ENCODE measurements at regions not wholly inside any gene's neighbourhood (a gene's known extent, or its start where the extent isn't known, plus 50 kb on each side); places are given as distances from the start of the nearest gene placed in this dataset.
"Not testable (repeated sequence)": the region's sequence is repeated elsewhere in the genome, so short reads cannot be mapped to it uniquely, and the experiment has no call there.

GRCh38 chr11:109714444-109714843 lies 292.5 kb downstream of the C11orf87 start:
- ATAC-seq (ENCODE audit: low FRiP score); H3K4me3 ChIP-seq (ENCODE audit: low read length in 2 of 2); H3K27ac ChIP-seq (ENCODE audit: low read depth in 1 of 2, low read length in 2 of 2); intact Hi-C loops (cut with DNase I); H3K9me3 ChIP-seq (ENCODE audit: control insufficient read depth, low read length); DNase-seq; H3K27me3 ChIP-seq (ENCODE audit: control insufficient read depth in 1 of 2, insufficient read depth in 2 of 2, low read length in 1 of 2); H3K36me3 ChIP-seq (ENCODE audit: control insufficient read depth in 1 of 2, insufficient read depth in 2 of 2, low read length in 1 of 2); H3K4me1 ChIP-seq (ENCODE audit: control insufficient read depth in 1 of 2, insufficient read depth in 2 of 2, low read length in 2 of 2): not testable (repeated sequence)
- WGBS, 2 donors = 86 to 90% methylated on average over 2 of the region's 2 CpGs

GRCh38 chr11:109715424-109715823 lies 293.4 kb downstream of the C11orf87 start:
- H3K4me3 ChIP-seq (ENCODE audit: low read length in 2 of 2); DNase-seq; H3K27me3 ChIP-seq (ENCODE audit: control insufficient read depth in 1 of 2, insufficient read depth in 2 of 2, low read length in 1 of 2); intact Hi-C loops (cut with DNase I); H3K27ac ChIP-seq (ENCODE audit: low read depth in 1 of 2, low read length in 2 of 2); H3K9me3 ChIP-seq (ENCODE audit: control insufficient read depth, low read length); H3K36me3 ChIP-seq (ENCODE audit: control insufficient read depth in 1 of 2, insufficient read depth in 2 of 2, low read length in 1 of 2); H3K4me1 ChIP-seq (ENCODE audit: control insufficient read depth in 1 of 2, insufficient read depth in 2 of 2, low read length in 2 of 2); ATAC-seq (ENCODE audit: low FRiP score): not testable (repeated sequence)
- WGBS, 2 donors = 64 to 71% methylated on average over 4 of the region's 4 CpGs

- H3K9me3 ChIP-seq (ENCODE audit: control insufficient read depth, low read length) = no peaks in the 10 kb centered on the region
- no peaks in the 10 kb centered on the region for H3K36me3 ChIP-seq (ENCODE audit: control insufficient read depth in 1 of 2, insufficient read depth in 2 of 2, low read length in 1 of 2)
- no peaks in the 10 kb centered on the region for H3K4me1 ChIP-seq (ENCODE audit: control insufficient read depth in 1 of 2, insufficient read depth in 2 of 2, low read length in 2 of 2)
- ATAC-seq (ENCODE audit: low FRiP score) = no peak
- WGBS, 2 donors = 70 to 72% methylated on average over 2 of the region's 2 CpGs
- no peaks in the 10 kb centered on the region for H3K27me3 ChIP-seq (ENCODE audit: control insufficient read depth in 1 of 2, insufficient read depth in 2 of 2, low read length in 1 of 2)
- DNase-seq = no peak
- H3K4me3 ChIP-seq (ENCODE audit: low read length in 2 of 2) = no peak overlapping the region
- intact Hi-C loops (cut with DNase I) = no loop called here
- H3K27ac ChIP-seq (ENCODE audit: low read depth in 1 of 2, low read length in 2 of 2) = no peak overlapping the region
These were observed 304.1 kb downstream of the C11orf87 start for GRCh38 chr11:109726061-109726460.

GRCh38 chr11:109728056-109728455 lies 306.1 kb downstream of the C11orf87 start:
- WGBS, 2 donors = 75 to 84% methylated on average over 1 of the region's 1 CpG
- H3K27me3 ChIP-seq (ENCODE audit: control insufficient read depth in 1 of 2, insufficient read depth in 2 of 2, low read length in 1 of 2) = no peaks in the 10 kb centered on the region
- H3K4me1 ChIP-seq (ENCODE audit: control insufficient read depth in 1 of 2, insufficient read depth in 2 of 2, low read length in 2 of 2) = no peaks in the 10 kb centered on the region
- intact Hi-C loops (cut with DNase I) = no loop called here
- H3K9me3 ChIP-seq (ENCODE audit: control insufficient read depth, low read length) = no peaks in the 10 kb centered on the region
- no peak for DNase-seq
- no peak for ATAC-seq (ENCODE audit: low FRiP score)
- no peaks in the 10 kb centered on the region for H3K36me3 ChIP-seq (ENCODE audit: control insufficient read depth in 1 of 2, insufficient read depth in 2 of 2, low read length in 1 of 2)
- no peak overlapping the region for H3K4me3 ChIP-seq (ENCODE audit: low read length in 2 of 2)
- no peak overlapping the region for H3K27ac ChIP-seq (ENCODE audit: low read depth in 1 of 2, low read length in 2 of 2)

- no peaks in the 10 kb centered on the region for H3K4me1 ChIP-seq (ENCODE audit: control insufficient read depth in 1 of 2, insufficient read depth in 2 of 2, low read length in 2 of 2)
- no peaks in the 10 kb centered on the region for H3K9me3 ChIP-seq (ENCODE audit: control insufficient read depth, low read length)
- WGBS, 2 donors = 85 to 86% methylated on average over 4 of the region's 4 CpGs
- H3K27ac ChIP-seq (ENCODE audit: low read depth in 1 of 2, low read length in 2 of 2) = no peak overlapping the region
- DNase-seq (no peak), ATAC-seq (ENCODE audit: low FRiP score) (no peak)
- H3K27me3 ChIP-seq (ENCODE audit: control insufficient read depth in 1 of 2, insufficient read depth in 2 of 2, low read length in 1 of 2) = no peaks in the 10 kb centered on the region
- intact Hi-C loops (cut with DNase I) = no loop called here
- H3K4me3 ChIP-seq (ENCODE audit: low read length in 2 of 2) = no peak overlapping the region
- no peaks in the 10 kb centered on the region for H3K36me3 ChIP-seq (ENCODE audit: control insufficient read depth in 1 of 2, insufficient read depth in 2 of 2, low read length in 1 of 2)
These were observed 307.8 kb downstream of the C11orf87 start for GRCh38 chr11:109729761-109730160.

DNA sequence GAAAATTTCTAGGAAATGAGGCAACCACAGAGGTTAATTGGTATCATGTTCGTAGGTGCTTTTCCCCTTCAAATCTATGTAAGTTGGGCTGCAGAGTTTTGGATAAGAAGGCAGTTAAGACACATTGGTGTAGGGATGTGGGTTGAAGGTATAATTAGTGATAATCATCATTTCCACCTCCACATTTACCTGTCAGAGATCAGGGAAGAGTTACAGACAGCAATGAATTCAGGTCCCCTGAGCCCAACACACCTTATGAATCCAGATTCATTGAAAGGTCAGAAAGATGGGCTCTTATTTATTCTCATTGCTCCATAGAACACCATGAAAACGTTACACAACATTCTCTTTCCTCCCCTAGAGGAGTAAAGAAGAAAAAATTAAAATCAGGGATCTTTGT lies 308.7 kb downstream of the C11orf87 start:
- Histone ChIP-seq H3K4me3 (ENCODE audit: low read length in 2 of 2) (no peak overlapping the region), H3K27me3 (ENCODE audit: control insufficient read depth in 1 of 2, insufficient read depth in 2 of 2, low read length in 1 of 2) (no peaks in the 10 kb centered on the region), H3K4me1 (ENCODE audit: control insufficient read depth in 1 of 2, insufficient read depth in 2 of 2, low read length in 2 of 2) (no peaks in the 10 kb centered on the region), H3K9me3 (ENCODE audit: control insufficient read depth, low read length) (no peaks in the 10 kb centered on the region), H3K27ac (ENCODE audit: low read depth in 1 of 2, low read length in 2 of 2) (no peak overlapping the region), H3K36me3 (ENCODE audit: control insufficient read depth in 1 of 2, insufficient read depth in 2 of 2, low read length in 1 of 2) (no peaks in the 10 kb centered on the region)
- WGBS, 2 donors = 48 to 49% methylated on average over 2 of the region's 2 CpGs
- intact Hi-C loops (cut with DNase I) = no loop called here
- no peak for DNase-seq
- no peak for ATAC-seq (ENCODE audit: low FRiP score)

DNA sequence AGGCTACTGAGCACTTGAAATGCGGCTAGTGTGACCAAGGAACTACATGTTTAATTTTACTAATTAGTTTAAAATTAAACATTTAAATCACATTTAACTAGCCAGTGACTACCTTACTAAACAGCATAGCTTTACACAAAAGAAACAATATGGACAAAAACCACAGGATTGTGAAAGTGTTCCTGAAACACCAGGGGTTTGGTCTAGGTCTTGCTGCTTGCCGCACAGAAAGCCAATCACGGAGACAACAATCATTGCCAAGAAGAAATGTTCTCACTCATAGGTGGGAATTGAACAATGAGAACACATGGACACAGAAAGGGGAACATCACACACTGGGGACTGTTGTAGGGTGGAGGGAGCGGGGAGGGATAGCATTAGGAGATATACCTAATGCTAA lies 309.5 kb downstream of the C11orf87 start:
- DNase-seq = no peak
- no peaks in the 10 kb centered on the region for H3K27me3 ChIP-seq (ENCODE audit: control insufficient read depth in 1 of 2, insufficient read depth in 2 of 2, low read length in 1 of 2)
- H3K27ac ChIP-seq (ENCODE audit: low read depth in 1 of 2, low read length in 2 of 2) = no peak overlapping the region
- no peaks in the 10 kb centered on the region for H3K36me3 ChIP-seq (ENCODE audit: control insufficient read depth in 1 of 2, insufficient read depth in 2 of 2, low read length in 1 of 2)
- ATAC-seq (ENCODE audit: low FRiP score) = no peak
- WGBS, 2 donors = 93 to 96% methylated on average over 4 of the region's 4 CpGs
- H3K4me1 ChIP-seq (ENCODE audit: control insufficient read depth in 1 of 2, insufficient read depth in 2 of 2, low read length in 2 of 2) = no peaks in the 10 kb centered on the region
- intact Hi-C loops (cut with DNase I) = no loop called here
- H3K9me3 ChIP-seq (ENCODE audit: control insufficient read depth, low read length) = no peaks in the 10 kb centered on the region
- H3K4me3 ChIP-seq (ENCODE audit: low read length in 2 of 2) = no peak overlapping the region

DNA sequence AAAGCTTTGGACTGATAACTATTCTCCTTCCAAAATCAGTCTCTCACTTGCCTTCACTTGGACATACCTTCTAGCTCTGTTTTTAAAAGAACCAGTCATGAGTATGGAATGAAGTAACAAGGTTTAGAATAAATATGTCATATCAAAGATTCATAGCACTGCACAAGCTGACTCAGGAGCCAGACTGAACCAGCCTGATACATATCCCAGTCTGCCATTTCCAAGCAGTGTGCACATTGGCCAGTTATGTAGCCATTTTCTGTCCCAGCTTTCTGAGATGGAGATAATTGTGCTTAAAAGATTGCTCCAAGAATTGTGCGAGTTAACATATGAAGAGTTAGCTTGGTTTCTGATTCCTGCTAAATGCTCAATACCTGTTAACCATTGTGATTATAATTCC lies 311.3 kb downstream of the C11orf87 start:
- H3K9me3 ChIP-seq (ENCODE audit: control insufficient read depth, low read length) = no peaks in the 10 kb centered on the region
- H3K4me3 ChIP-seq (ENCODE audit: low read length in 2 of 2) = no peak overlapping the region
- no peaks in the 10 kb centered on the region for H3K36me3 ChIP-seq (ENCODE audit: control insufficient read depth in 1 of 2, insufficient read depth in 2 of 2, low read length in 1 of 2)
- no peaks in the 10 kb centered on the region for H3K27me3 ChIP-seq (ENCODE audit: control insufficient read depth in 1 of 2, insufficient read depth in 2 of 2, low read length in 1 of 2)
- no peak for DNase-seq
- ATAC-seq (ENCODE audit: low FRiP score) = no peak
- intact Hi-C loops (cut with DNase I) = no loop called here
- H3K27ac ChIP-seq (ENCODE audit: low read depth in 1 of 2, low read length in 2 of 2) = no peak overlapping the region
- H3K4me1 ChIP-seq (ENCODE audit: control insufficient read depth in 1 of 2, insufficient read depth in 2 of 2, low read length in 2 of 2) = no peaks in the 10 kb centered on the region
- WGBS, 2 donors = 67 to 75% methylated on average over 1 of the region's 1 CpG

- intact Hi-C loops (cut with DNase I) = no loop called here
- H3K36me3 ChIP-seq (ENCODE audit: control insufficient read depth in 1 of 2, insufficient read depth in 2 of 2, low read length in 1 of 2) = no peaks in the 10 kb centered on the region
- H3K27me3 ChIP-seq (ENCODE audit: control insufficient read depth in 1 of 2, insufficient read depth in 2 of 2, low read length in 1 of 2) = no peaks in the 10 kb centered on the region
- 14 to 31% methylated on average over 3 of the region's 3 CpGs for WGBS, 2 donors
- DNase-seq (no peak), ATAC-seq (ENCODE audit: low FRiP score) (no peak)
- H3K4me3 ChIP-seq (ENCODE audit: low read length in 2 of 2) = no peak overlapping the region
- H3K4me1 ChIP-seq (ENCODE audit: control insufficient read depth in 1 of 2, insufficient read depth in 2 of 2, low read length in 2 of 2) = no peaks in the 10 kb centered on the region
- H3K27ac ChIP-seq (ENCODE audit: low read depth in 1 of 2, low read length in 2 of 2) = no peak overlapping the region
- H3K9me3 ChIP-seq (ENCODE audit: control insufficient read depth, low read length) = no peaks in the 10 kb centered on the region
These were observed 312.6 kb downstream of the C11orf87 start for GRCh38 chr11:109734566-109734965.
